SK-N-DZ (cell line): ENCODE measurements at regions not wholly inside any gene's neighbourhood (a gene's known extent, or its start where the extent isn't known, plus 50 kb on each side); places are given as distances from the start of the nearest gene placed in this dataset.
"Not testable (repeated sequence)": the region's sequence is repeated elsewhere in the genome, so short reads cannot be mapped to it uniquely, and the experiment has no call there.

Source experiments
- DNase-seq: peaks from one replicate; pipeline ENCODE4 v3.0.0-alpha.2; 2015; ENCODE audit warnings: low spot score

DNA sequence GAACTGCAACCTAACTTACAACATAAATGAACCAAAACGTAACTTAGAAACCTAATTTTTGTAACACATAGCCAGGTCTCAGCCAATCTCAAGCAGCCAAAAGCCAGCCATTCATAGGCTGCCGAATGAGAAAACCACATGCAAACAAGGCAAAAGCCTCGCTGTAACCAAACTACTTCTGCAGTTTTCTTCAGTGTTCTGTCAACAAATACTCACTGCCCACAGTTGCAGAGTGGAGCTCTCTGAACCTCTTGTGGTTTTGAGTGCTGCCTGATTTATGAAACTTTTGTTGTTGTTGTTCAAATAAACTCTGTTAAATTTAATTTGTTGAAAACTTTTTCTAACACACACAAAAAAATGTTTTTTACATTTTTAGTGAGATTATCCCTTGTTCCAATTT lies 251.2 kb downstream of the PAPSS1 start:
- no peak for DNase-seq

DNA sequence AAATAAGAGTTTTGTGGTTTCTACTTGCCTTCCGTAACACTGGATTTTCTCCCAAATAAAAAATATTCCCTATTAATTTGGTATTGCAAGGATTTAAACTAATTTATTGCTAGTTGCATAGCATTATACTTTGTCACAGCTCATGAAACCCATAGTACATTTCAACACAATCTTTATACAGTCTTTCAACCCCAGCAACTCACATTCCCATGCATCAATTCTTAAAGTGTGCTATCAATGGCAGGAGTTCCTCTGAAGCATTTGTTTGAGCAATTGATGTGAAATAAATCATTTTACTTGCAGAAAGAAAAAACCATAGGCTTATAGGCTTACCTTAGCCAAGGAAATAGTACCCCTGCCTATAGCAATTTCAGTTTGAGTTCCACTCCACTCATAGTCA lies 251.9 kb downstream of the PAPSS1 start:
- no peak for DNase-seq

GRCh38 chr4:107467461-107467860 lies 252.6 kb downstream of the PAPSS1 start:
- no peak for DNase-seq

GRCh38 chr4:107458194-107458593 lies 261.8 kb downstream of the PAPSS1 start:
- DNase-seq, result no peak

- DNase-seq, result no peak
Observed at GRCh38 chr4:107453987-107454386, 266.0 kb downstream of the PAPSS1 start.

GRCh38 chr4:107452717-107453630 lies 267.1 kb downstream of the PAPSS1 start:
- DNase-seq, result no peak

GRCh38 chr4:107449611-107450369 lies 270.2 kb downstream of the PAPSS1 start:
- DNase-seq, result no peak

GRCh38 chr4:107442538-107443111 lies 277.4 kb downstream of the PAPSS1 start:
- DNase-seq, result no peak

DNA sequence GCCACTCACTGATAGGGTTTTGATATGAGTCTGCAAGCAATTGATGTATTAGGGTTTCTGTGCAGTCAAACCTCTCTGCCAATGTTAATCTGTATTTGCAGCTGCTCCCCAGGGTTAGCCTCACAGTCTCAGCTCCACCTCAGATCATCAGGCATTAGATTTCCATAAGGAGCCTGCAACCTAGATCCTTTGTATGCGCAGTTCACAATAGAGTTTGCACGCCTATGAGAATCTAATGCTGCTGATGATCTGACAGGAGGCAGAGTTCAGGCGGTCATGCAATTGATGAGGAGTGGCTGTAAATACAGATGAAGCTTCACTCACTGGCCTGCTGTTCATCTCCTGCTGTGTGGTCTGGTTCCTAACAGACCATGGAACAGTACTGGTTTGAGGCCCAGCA lies 280.6 kb downstream of the PAPSS1 start:
- DNase-seq, result no peak

- not testable (repeated sequence) for DNase-seq
Observed at GRCh38 chr4:107436471-107436870, 283.6 kb downstream of the PAPSS1 start.

GRCh38 chr4:107432451-107432850 lies 287.6 kb downstream of the PAPSS1 start:
- DNase-seq, result no peak

GRCh38 chr4:107423677-107424405 lies 296.2 kb downstream of the PAPSS1 start:
- no peak for DNase-seq

DNA sequence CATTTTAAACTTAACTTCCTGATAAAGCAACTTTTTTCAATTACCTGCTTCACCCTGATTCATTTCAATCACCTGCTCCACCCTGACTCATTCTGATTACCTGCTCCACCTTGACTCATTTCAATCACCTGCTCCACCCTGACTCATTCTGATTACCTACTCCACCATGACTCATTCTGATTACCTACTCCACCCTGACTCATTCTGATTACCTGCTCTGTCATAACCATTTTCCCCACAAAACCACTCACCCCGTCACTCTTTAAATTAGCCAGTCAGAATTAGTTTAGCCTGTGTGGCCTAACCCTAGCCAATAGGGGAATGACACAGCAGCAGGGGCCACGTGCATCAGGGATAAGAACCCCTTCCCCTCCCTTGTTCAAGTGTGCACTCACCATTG lies 300.5 kb downstream of the PAPSS1 start:
- not testable (repeated sequence) for DNase-seq

DNA sequence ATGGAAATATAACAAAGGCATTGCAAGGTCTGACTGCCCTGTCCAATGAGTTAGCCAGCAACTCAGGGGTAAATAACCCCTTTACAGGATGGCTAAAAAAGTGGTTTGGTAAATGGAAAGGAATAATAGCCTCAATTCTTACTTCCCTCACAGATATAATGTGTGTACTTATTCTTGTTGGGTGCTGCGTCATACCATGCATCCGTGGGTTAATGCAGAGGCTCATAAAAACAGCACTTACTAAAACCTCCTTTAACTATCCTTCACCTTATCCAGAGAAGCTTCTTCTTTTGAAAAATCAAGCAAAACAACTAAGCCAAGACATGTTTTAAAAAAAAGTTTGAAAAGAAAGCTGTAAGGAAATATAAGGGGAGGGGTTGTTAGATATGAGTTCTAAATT lies 301.0 kb downstream of the PAPSS1 start:
- DNase-seq, result no peak

- DNase-seq, result not testable (repeated sequence)
Observed at GRCh38 chr4:107415490-107415889, 304.5 kb downstream of the PAPSS1 start.

GRCh38 chr4:107409872-107410271 lies 310.2 kb downstream of the PAPSS1 start:
- DNase-seq, result not testable (repeated sequence)

GRCh38 chr4:107408968-107409367 lies 311.1 kb downstream of the PAPSS1 start:
- DNase-seq, result no peak

GRCh38 chr4:107404591-107405300 lies 315.3 kb downstream of the PAPSS1 start:
- DNase-seq, result no peak

DNA sequence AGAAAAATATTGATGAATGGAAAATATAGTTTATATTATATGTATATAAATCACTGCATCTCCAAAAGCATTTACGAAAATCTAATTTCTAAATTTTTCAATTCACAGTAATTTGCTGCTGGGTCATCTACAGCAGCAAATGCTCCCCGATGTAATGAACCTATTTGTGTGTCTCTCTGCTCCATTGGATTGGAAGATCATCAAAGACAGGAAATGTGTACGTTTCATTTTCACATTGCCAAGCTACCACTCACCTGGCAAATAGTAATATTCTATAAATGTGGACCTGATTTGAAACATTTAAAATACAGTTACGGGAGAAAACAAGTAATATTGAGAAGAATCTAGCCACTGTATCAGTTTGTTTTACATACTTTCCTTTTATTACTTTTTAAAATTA lies 317.7 kb downstream of the PAPSS1 start:
- no peak for DNase-seq

- DNase-seq, result no peak
Observed at GRCh38 chr4:107392951-107393350, 327.1 kb downstream of the PAPSS1 start.

DNA sequence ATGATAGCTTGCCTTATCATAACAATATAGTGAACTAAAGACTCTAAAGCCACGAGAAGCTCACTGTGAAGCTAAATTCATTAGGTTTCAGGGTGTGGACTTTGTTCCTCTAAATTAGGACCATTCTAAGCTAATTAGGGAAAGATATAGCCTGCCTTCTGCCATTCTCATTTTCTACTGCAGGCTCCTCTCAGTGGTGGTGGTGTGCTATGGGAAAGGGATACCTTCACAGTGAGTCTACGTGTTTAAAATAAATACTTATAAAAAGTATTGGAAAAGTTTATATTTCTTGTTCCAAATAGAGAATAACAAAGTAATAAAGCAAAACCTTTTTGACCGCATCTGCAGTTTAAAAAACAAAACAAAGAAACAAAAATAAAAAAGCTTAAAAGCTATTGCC lies 327.7 kb downstream of the PAPSS1 start:
- no peak for DNase-seq
